ENCODE measurements at regions not wholly inside any gene's neighbourhood (a gene's known extent, or its start where the extent isn't known, plus 50 kb on each side); places are given as distances from the start of the nearest gene placed in this dataset.

DNA sequence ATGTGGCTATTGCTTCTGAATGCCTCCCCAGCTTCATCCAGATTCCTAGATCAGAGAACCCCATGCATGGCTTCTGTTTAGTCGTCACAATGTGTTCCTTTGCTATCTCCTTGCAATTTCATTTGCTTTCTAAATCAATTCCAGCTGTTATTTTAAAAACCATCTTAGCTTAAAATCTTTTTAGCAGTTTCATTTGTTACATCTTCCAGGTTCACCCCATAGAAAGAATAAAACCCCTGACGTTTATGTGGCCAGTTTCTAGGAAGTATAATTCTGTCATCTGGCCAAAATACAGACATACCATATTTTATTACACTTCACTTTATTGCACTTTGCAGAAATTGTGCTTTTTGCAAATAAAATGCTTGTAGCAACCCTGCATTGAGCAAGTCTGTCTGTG is 278.4 kb downstream of the PTPRC start:
- no peaks in the 10 kb centered on the region for H3K36me3 ChIP-seq
- H3K9me3 ChIP-seq, result no peaks in the 10 kb centered on the region
- DNase-seq, result no peak
- no peak overlapping the region for H3K4me3 ChIP-seq (replicated peaks in 1 of 3)
- H3K4me1 ChIP-seq, result no peaks in the 10 kb centered on the region
- 56 to 69% methylated on average over 2 of the region's 2 CpGs for WGBS, 2 donors
- TF ChIP-seq, protein P1, sequence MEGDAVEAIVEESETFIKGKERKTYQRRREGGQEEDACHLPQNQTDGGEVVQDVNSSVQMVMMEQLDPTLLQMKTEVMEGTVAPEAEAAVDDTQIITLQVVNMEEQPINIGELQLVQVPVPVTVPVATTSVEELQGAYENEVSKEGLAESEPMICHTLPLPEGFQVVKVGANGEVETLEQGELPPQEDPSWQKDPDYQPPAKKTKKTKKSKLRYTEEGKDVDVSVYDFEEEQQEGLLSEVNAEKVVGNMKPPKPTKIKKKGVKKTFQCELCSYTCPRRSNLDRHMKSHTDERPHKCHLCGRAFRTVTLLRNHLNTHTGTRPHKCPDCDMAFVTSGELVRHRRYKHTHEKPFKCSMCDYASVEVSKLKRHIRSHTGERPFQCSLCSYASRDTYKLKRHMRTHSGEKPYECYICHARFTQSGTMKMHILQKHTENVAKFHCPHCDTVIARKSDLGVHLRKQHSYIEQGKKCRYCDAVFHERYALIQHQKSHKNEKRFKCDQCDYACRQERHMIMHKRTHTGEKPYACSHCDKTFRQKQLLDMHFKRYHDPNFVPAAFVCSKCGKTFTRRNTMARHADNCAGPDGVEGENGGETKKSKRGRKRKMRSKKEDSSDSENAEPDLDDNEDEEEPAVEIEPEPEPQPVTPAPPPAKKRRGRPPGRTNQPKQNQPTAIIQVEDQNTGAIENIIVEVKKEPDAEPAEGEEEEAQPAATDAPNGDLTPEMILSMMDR (IDR thresholded peaks at IDR 0.05), result no peak
- TF ChIP-seq POLR2A (IDR thresholded peaks at IDR 0.05), result no peak
- intact Hi-C loops (cut with DNase I), result no loop called here
- no peak overlapping the region for H3K27ac ChIP-seq
- H3K27me3 ChIP-seq, result no peaks in the 10 kb centered on the region

DNA sequence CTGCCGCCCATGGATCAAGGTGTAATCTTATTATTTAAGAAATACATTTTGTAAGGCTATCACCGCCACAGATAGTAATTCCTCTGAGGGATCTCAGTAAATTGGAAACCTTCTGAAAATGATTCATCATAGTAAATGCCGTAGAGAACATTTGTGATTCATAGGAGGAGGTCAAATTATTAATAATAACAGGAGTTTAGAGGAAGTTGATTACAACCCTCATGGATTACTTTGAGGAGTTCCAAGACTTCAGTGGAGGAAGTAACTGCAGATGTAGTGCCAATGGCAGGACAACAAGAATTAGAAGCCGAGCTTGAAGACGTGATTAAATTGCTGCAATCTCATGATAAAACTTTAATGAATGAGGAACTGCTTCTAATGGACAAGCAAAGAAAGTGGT is 280.1 kb downstream of the PTPRC start:
- H3K27ac ChIP-seq, result no peak overlapping the region
- intact Hi-C loops (cut with DNase I), result no loop called here
- H3K36me3 ChIP-seq, result no peaks in the 10 kb centered on the region
- no peak for TF ChIP-seq POLR2A (IDR thresholded peaks at IDR 0.05)
- TF ChIP-seq, protein P1 (IDR thresholded peaks at IDR 0.05), result no peak
- 69% methylated on average over 5 of the region's 5 CpGs for WGBS, 2 donors
- H3K27me3 ChIP-seq, result no peaks in the 10 kb centered on the region
- no peak for DNase-seq
- H3K4me3 ChIP-seq (replicated peaks in 1 of 3), result no peak overlapping the region
- no peaks in the 10 kb centered on the region for H3K9me3 ChIP-seq
- no peaks in the 10 kb centered on the region for H3K4me1 ChIP-seq

DNA sequence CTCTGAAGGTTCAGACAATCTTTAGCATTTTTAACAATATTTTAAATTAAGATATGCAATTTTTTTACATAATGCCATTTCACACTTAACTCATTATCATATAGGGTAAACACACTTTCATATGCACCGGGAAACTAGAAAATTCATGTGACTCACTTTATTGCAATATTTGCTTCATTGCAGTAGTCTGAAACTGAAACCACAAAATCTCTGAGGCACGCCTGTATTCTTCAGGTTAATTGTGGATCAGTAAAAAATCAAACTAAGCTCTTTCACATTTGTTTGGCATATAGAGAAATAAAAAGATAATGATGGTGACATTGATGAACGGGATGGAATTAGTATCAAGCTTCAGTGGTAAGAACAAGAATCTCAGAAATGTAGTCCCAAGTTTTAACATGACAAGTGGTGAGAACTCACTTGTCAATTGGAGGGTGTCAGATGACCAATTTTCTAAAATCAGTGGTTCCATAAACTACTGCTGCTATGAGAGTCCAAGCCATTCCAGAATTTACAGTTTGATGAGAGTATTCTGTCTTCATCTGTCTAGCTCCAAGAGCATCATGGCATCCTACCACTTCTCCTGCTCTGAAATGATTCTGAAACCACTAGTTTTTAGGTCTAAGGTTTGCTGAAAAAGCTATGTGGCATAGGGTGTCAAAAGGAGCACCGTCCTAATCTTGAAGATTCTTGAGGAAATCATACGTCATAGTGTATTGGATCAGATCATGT is 281.0 kb downstream of the PTPRC start:
- no peaks in the 10 kb centered on the region for H3K9me3 ChIP-seq
- 87 to 89% methylated on average over 5 of the region's 5 CpGs for WGBS, 2 donors

DNA sequence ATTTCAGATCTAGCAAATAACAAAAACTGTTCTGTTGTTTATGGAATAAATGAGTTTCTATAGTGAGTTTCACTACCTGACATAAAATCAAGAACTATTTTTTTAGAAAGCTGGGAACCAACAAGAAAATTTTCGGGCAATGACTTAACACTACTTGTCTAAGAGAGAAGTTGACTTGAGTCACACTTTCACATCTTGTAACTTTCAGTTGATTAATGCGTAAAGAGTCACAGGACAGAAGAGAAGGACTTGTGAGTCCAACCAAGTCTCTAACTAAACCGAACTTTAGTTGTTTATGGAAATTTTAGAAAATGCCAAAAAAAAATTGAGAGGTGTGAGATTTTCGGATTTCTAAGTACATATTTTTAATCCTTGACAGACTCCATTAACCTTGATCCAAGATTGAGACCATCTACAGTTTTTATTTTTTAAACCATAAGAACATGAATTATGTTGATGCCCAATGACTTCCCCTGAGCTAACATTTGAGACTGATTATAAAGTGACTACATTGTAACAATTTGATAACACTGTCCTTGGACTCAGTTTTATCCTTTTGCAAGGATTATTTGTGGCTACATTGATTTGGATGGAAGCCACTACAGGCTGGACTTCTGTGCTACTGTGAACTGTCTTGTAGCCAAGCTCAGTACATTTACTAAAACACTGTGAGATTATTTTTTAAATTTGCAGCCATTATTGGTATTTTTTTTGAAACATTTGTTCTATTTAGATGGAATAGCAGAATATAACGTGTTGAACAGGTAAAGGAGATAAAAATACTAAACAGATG is 284.0 kb downstream of the PTPRC start:
- no peak overlapping the region for H3K4me3 ChIP-seq (replicated peaks in 1 of 3)
- no peaks in the 10 kb centered on the region for H3K9me3 ChIP-seq
- H3K27me3 ChIP-seq, result no peaks in the 10 kb centered on the region
- H3K4me1 ChIP-seq, result no peaks in the 10 kb centered on the region
- H3K36me3 ChIP-seq, result no peaks in the 10 kb centered on the region
- 88 to 91% methylated on average over 5 of the region's 5 CpGs for WGBS, 2 donors
- intact Hi-C loops (cut with DNase I), result no loop called here
- no peak for TF ChIP-seq POLR2A (IDR thresholded peaks at IDR 0.05)
- TF ChIP-seq, protein P1 (IDR thresholded peaks at IDR 0.05), result no peak
- no peak for DNase-seq
- no peak overlapping the region for H3K27ac ChIP-seq

More for the DNA sequence above, 281.0 kb downstream of the PTPRC start:
- H3K27me3 ChIP-seq, result no peaks in the 10 kb centered on the region
- no peak overlapping the region for H3K4me3 ChIP-seq (replicated peaks in 1 of 3)
- H3K27ac ChIP-seq, result no peak overlapping the region
- TF ChIP-seq, protein P1 (IDR thresholded peaks at IDR 0.05), result no peak
- no peak for TF ChIP-seq POLR2A (IDR thresholded peaks at IDR 0.05)
- no peaks in the 10 kb centered on the region for H3K4me1 ChIP-seq
- intact Hi-C loops (cut with DNase I), result no loop called here
- H3K36me3 ChIP-seq, result no peaks in the 10 kb centered on the region
- no peak for DNase-seq

DNA sequence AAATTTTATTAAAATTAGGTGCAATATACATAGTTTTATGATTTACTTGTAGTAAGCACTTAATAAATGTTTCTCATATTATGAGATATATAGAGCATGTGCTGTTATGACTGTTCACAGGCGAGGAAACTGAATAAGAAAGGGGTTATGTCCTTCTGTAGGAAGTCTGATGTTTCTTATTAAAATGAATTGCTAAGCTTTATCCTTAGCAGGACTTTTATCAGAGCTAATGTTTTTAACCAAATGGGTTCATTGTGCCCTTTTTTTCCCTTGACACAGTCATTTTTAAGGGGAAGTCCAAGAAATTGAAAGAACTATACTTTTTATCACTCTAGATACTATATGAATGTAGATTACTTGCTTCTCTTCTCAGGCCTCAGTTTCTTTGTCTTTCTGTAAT is 285.2 kb downstream of the PTPRC start:
- Histone ChIP-seq H3K4me1 (no peaks in the 10 kb centered on the region), H3K27ac (no peak overlapping the region), H3K27me3 (no peaks in the 10 kb centered on the region), H3K4me3 (replicated peaks in 1 of 3) (no peak overlapping the region), H3K9me3 (no peaks in the 10 kb centered on the region), H3K36me3 (no peaks in the 10 kb centered on the region)
- intact Hi-C loops (cut with DNase I), result no loop called here
- DNase-seq, result no peak
- WGBS, 2 donors, result 92 to 96% methylated on average over 1 of the region's 1 CpG
- TF ChIP-seq POLR2A (IDR thresholded peaks at IDR 0.05), result no peak
- TF ChIP-seq, protein P1 (IDR thresholded peaks at IDR 0.05), result no peak

Data from thyroid gland (tissue), 4 donors.